ENCODE measurements at regions not wholly inside any gene's neighbourhood (a gene's known extent, or its start where the extent isn't known, plus 50 kb on each side); places are given as distances from the start of the nearest gene placed in this dataset.

- no peak for TF ChIP-seq EZH2 (IDR thresholded peaks at IDR 0.05)
- TF ChIP-seq FOXP2 (optimal IDR thresholded peaks at IDR 0.05; ENCODE audit: control extremely low read depth, extremely low read length, insufficient read depth) = no peak
These were observed 320.9 kb downstream of the UTRN start for GRCh38 chr6:144606083-144606482.

All from SK-N-MC (cell line).